Ascending aorta (tissue), 2 donors: ENCODE measurements at regions not wholly inside any gene's neighbourhood (a gene's known extent, or its start where the extent isn't known, plus 50 kb on each side); places are given as distances from the start of the nearest gene placed in this dataset.

Experiments used
- DNase-seq, 2 donors: peaks; one replicate each; pipeline ENCODE4 v3.0.0-alpha.2; 2019; ENCODE audit warnings: low spot score in 2 of 2
- H3K27ac ChIP-seq, 2 donors: fragments of 200-600 bp; sonication (generic); one replicate each; pipeline ENCODE4 v1.5.1; 2016 to 2017; ENCODE audit warnings: mild to moderate bottlenecking in 1 of 2
- H3K27me3 ChIP-seq: fragments of 200-600 bp; sonication (generic); one replicate; pipeline ENCODE4 v1.5.1; 2017
- H3K36me3 ChIP-seq, 2 donors: fragments of 200-600 bp; sonication (generic); one replicate each; pipeline ENCODE4 v1.5.1; 2016
- H3K4me1 ChIP-seq, 2 donors: fragments of 200-600 bp; sonication (generic); one replicate each; pipeline ENCODE4 v1.5.1; 2016 to 2017; ENCODE audit warnings: mild to moderate bottlenecking in 1 of 2
- H3K4me3 ChIP-seq, 2 donors: fragments of 200-600 bp; sonication (generic); one replicate each; pipeline ENCODE4 v1.5.1; 2016 to 2017; ENCODE audit warnings: mild to moderate bottlenecking in 1 of 2
- H3K9me3 ChIP-seq, 2 donors: fragments of 200-600 bp; sonication (generic); one replicate each; pipeline ENCODE4 v1.5.1; 2016
- intact Hi-C: fragments of 100-400 bp; cut with DNase I; formaldehyde crosslinking; loops from one replicate; pipeline ENCODE4 v1.15.1; 2023
- TF ChIP-seq, protein P1 (sequence below), 3 experiments: fragments of 200-600 bp in 2 of 3; fragments of 450-650 bp in 1 of 3; sonication (generic) in 2 of 3; IDR thresholded peaks; one replicate each; pipeline ENCODE4 v1.5.1; 2016 to 2019; ENCODE audit warnings: antibody characterized with exemption in 3 of 3, mild to moderate bottlenecking in 1 of 3, moderate library complexity in 1 of 3

DNA sequence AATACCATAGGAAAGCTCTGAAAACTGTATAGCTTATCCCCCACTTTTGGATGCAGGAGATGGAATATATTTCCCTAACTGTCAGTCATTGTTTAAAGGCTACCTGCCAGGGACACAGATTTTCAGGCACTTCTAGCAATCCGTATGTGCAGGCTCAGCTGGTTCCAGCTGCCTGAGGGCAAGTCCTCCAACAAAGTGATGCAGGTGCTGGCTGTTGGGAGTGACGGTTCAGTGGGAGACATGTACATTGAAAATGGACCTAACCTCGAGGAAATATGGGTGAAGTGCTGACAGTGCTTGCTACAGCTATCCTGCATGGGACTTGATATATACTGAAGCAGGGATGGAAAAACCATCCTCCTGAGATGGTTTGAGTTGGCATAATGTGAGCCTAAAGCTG is 153.1 kb upstream of the GAP43 start:
- TF ChIP-seq, protein P1, sequence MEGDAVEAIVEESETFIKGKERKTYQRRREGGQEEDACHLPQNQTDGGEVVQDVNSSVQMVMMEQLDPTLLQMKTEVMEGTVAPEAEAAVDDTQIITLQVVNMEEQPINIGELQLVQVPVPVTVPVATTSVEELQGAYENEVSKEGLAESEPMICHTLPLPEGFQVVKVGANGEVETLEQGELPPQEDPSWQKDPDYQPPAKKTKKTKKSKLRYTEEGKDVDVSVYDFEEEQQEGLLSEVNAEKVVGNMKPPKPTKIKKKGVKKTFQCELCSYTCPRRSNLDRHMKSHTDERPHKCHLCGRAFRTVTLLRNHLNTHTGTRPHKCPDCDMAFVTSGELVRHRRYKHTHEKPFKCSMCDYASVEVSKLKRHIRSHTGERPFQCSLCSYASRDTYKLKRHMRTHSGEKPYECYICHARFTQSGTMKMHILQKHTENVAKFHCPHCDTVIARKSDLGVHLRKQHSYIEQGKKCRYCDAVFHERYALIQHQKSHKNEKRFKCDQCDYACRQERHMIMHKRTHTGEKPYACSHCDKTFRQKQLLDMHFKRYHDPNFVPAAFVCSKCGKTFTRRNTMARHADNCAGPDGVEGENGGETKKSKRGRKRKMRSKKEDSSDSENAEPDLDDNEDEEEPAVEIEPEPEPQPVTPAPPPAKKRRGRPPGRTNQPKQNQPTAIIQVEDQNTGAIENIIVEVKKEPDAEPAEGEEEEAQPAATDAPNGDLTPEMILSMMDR (IDR thresholded peaks at IDR 0.05) = no peak
- H3K4me1 ChIP-seq = no peaks in the 10 kb centered on the region
- no peaks in the 10 kb centered on the region for H3K36me3 ChIP-seq
- H3K27ac ChIP-seq = no peak overlapping the region
- H3K4me3 ChIP-seq = no peak overlapping the region
- H3K27me3 ChIP-seq = no peaks in the 10 kb centered on the region
- DNase-seq = no peak
- intact Hi-C loops = no loop called here
- H3K9me3 ChIP-seq = no peaks in the 10 kb centered on the region

DNA sequence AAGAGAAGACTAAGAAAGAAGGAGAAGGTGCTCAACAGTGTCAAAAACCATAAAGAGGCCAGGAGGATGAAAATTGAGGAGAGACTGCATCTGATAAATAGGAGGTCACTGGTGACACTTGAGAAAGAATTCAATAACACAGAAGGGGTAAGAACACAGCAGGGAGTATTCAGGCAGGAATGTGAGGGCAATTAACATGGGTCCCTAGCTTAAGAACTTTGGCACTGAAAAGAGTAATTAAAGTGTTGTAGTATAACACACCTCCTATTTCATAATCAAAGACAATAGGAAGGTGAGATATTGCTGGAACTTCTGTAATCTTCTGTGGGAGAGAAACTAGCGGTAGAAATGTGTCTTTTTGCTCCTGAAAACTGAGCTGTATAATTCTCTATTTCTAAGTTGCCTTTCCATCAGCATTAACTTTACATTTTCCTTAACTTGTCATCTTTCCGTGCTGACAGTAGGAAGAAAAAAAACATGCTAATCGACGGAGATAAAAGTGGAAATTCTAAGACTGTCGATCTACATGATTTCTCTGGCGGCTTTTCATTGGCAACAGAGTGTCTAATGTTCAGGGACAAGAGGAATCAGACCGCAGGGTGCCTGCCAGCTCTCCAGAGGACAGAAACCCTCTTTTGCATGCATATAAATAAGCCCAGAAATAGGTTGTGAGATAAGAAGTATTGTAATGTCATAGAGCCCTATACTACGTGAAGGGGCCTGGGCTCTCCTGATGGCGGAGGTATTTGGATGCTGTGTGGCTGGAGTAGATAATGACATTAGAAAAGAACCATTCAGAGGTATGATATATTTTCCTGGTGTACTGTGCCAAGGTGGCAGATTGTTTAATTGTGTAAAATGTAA is 147.9 kb upstream of the GAP43 start:
- H3K9me3 ChIP-seq = no peaks in the 10 kb centered on the region
- intact Hi-C loops = no loop called here
- TF ChIP-seq, protein P1 (IDR thresholded peaks at IDR 0.05) = no peak
- no peaks in the 10 kb centered on the region for H3K4me1 ChIP-seq
- H3K27me3 ChIP-seq = no peaks in the 10 kb centered on the region
- no peak overlapping the region for H3K4me3 ChIP-seq
- DNase-seq = no peak
- no peaks in the 10 kb centered on the region for H3K36me3 ChIP-seq
- H3K27ac ChIP-seq = no peak overlapping the region

DNA sequence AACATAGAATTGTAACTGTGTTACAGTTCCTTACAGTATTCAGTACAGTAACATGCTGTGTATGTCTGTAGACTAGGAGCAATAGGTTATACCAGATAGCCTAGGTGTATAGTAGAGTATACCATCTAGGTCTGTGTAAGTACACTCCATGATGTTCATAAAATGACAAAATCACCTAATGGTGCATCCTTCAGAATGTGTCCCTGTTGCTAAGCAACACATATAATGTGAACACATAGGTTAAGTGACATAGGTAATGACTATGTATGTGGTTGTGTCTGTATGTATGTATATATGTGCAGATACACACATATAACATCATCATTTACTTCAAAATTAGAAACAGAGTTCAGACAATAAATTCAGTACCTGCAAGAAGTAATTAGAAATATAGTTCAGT is 146.8 kb upstream of the GAP43 start:
- H3K27me3 ChIP-seq = no peaks in the 10 kb centered on the region
- intact Hi-C loops = no loop called here
- TF ChIP-seq, protein P1 (IDR thresholded peaks at IDR 0.05) = no peak

DNA sequence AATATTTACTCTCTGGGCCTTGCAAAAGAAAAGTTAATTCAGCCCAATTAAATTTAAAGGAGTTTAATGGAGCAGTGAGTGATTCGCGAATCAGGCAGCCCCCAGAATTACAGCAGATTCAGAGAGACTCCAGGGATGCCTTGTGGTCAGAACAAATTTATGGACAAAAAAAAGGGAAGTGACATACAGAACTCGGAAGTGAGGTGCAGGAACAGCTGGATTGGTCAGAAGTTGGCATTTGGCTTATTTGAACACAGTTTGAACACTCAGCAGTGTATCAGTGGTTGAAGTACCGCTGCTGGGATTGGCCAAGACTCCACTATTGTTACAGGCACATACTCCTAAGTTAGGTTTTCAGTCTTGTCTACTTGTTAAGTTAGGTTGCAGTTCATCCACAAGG is 145.0 kb upstream of the GAP43 start:
- Histone ChIP-seq H3K9me3 (no peaks in the 10 kb centered on the region), H3K36me3 (no peaks in the 10 kb centered on the region), H3K4me1 (no peaks in the 10 kb centered on the region), H3K27ac (no peak overlapping the region), H3K4me3 (no peak overlapping the region), H3K27me3 (no peaks in the 10 kb centered on the region)
- intact Hi-C loops = no loop called here
- TF ChIP-seq, protein P1 (IDR thresholded peaks at IDR 0.05) = no peak
- no peak for DNase-seq

More for the DNA sequence above, 146.8 kb upstream of the GAP43 start:
- no peaks in the 10 kb centered on the region for H3K9me3 ChIP-seq
- no peak overlapping the region for H3K27ac ChIP-seq
- no peak for DNase-seq
- H3K4me1 ChIP-seq = no peaks in the 10 kb centered on the region
- no peaks in the 10 kb centered on the region for H3K36me3 ChIP-seq
- no peak overlapping the region for H3K4me3 ChIP-seq

DNA sequence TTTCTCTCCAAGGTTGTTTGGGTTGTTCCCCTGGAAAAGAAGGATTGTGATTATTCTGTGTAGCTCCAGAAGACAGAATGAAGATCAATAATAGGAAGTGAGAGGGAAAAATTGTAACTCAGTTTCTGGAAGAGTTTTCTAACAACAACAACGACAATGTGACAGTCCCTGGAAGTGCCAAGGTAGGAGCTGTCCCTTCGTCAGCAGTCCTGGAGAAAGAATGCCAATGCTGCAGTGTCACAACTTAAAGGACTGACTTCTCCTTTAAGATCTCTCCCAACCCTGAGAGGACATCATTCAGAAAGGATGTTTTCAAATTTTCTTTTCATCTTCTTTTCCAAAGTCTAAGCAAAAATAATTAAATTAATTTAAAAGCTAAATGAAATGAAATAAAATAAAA is 136.4 kb upstream of the GAP43 start:
- H3K4me1 ChIP-seq = no peaks in the 10 kb centered on the region
- no peaks in the 10 kb centered on the region for H3K27me3 ChIP-seq
- no peaks in the 10 kb centered on the region for H3K9me3 ChIP-seq
- no peak for DNase-seq
- intact Hi-C loops = no loop called here
- no peaks in the 10 kb centered on the region for H3K36me3 ChIP-seq
- TF ChIP-seq, protein P1 (IDR thresholded peaks at IDR 0.05) = no peak
- no peak overlapping the region for H3K27ac ChIP-seq
- no peak overlapping the region for H3K4me3 ChIP-seq
